HepG2 (cell line): ENCODE measurements at regions not wholly inside any gene's neighbourhood (a gene's known extent, or its start where the extent isn't known, plus 50 kb on each side); places are given as distances from the start of the nearest gene placed in this dataset.
A peak's percentile ranks its signal among the peaks of the same experiment; 100 is the strongest.

Experiments
- ATAC-seq: fragments of 200-7000 bp; cut with Tn5 transposase; 3 replicates; pipeline ENCODE4 v1.9.1; 2020; ENCODE audit warnings: mild to moderate bottlenecking, moderate library complexity
- BruUV-seq: library from RNA; stranded (reverse); fragments of 400-500 nt; replicated peaks from 2 replicates; lab custom pipeline; 2021; lab: Mats Ljungman, UMichigan
- CTCF ChIA-PET: fragments of 300-600 bp; formaldehyde crosslinking; extraction: SDS; loops from one replicate; lab custom pipeline; 2021; ENCODE audit warnings: low total read pairs, inconsistent platforms, low intra/inter-chr PET ratio; lab: Yijun Ruan, JAX
- POLR2A ChIA-PET: fragments of 350-600 bp; sonication (Branson Sonifier 250); formaldehyde crosslinking; loops from one replicate; lab custom pipeline; 2020; ENCODE audit warnings: antibody characterized with exemption, inconsistent platforms; lab: Yijun Ruan, JAX
- DNase-seq: peaks from one replicate; pipeline ENCODE4 v3.0.0-alpha.2; 2015; ENCODE audit warnings: low spot score
- FAIRE-seq: peaks from 3 replicates; lab custom pipeline; 2011; peaks lifted over from hg19 to GRCh38; lab: Jason Lieb, UNC
- H2AFZ ChIP-seq: one replicate; pipeline ENCODE4 v1.6.1; 2011; ENCODE audit warnings: low read length, inconsistent platforms
- H3K27ac ChIP-seq: fragments of 300-600 bp; 3 replicates; pipeline ENCODE4 v1.8.0; 2011; ENCODE audit warnings: mixed run types, mild to moderate bottlenecking, mixed read lengths, low read length, inconsistent platforms; ENCODE audit not compliant: insufficient read depth; ENCODE audit errors: extremely low read length
- H3K27me3 ChIP-seq, 2 experiments: fragments of 200-600 bp in 1 of 2; 2 replicates in 1 of 2; 3 replicates in 1 of 2; pipeline versions ENCODE4 v1.6.0 to v1.8.0; 2011; ENCODE audit warnings: low read length in 2 of 2, mild to moderate bottlenecking in 2 of 2, moderate library complexity in 2 of 2, inconsistent platforms in 1 of 2; ENCODE audit not compliant: insufficient read depth in 2 of 2, control insufficient read depth in 1 of 2
- H3K36me3 ChIP-seq, 2 experiments: fragments of 200-600 bp in 1 of 2; replicated peaks in 1 of 2; 2 replicates in 1 of 2; 3 replicates in 1 of 2; pipeline versions ENCODE4 v1.5.1 to v1.8.0; 2011; ENCODE audit warnings: low read length in 2 of 2, inconsistent platforms in 1 of 2; ENCODE audit not compliant: insufficient read depth in 2 of 2, control insufficient read depth in 1 of 2
- H3K4me1 ChIP-seq: 2 replicates; pipeline ENCODE4 v1.5.1; 2012; ENCODE audit warnings: low read length, inconsistent platforms; ENCODE audit not compliant: insufficient read depth
- H3K4me2 ChIP-seq: 2 replicates; pipeline ENCODE4 v1.6.0; 2011; ENCODE audit warnings: low read depth, low read length, inconsistent platforms
- H3K4me3 ChIP-seq, 3 experiments: fragments of 200-600 bp in 1 of 3; sonication (generic), shearing (Covaris generic) in 1 of 3; replicated peaks in 1 of 3; 2 replicates each; pipeline ENCODE4 v1.5.1; 2011 to 2016; ENCODE audit warnings: low read length in 3 of 3, inconsistent platforms in 2 of 3, low read depth in 2 of 3, mild to moderate bottlenecking in 2 of 3, control low read depth in 1 of 3, mixed read lengths in 1 of 3; ENCODE audit not compliant: insufficient read depth in 1 of 3
- H3K79me2 ChIP-seq: one replicate; pipeline ENCODE4 v1.6.1; 2011; ENCODE audit warnings: low read length, inconsistent platforms; ENCODE audit not compliant: insufficient read depth
- H3K9ac ChIP-seq: 2 replicates; pipeline ENCODE4 v1.6.0; 2011; ENCODE audit warnings: mild to moderate bottlenecking, low read depth, low read length, inconsistent platforms; ENCODE audit not compliant: insufficient read depth
- H3K9me3 ChIP-seq: 2 replicates; pipeline ENCODE4 v1.5.1; 2012; ENCODE audit warnings: mild to moderate bottlenecking, low read length
- H4K20me1 ChIP-seq: 2 replicates; pipeline ENCODE4 v1.6.0; 2011; ENCODE audit warnings: inconsistent platforms, mild to moderate bottlenecking, low read length, moderate library complexity; ENCODE audit not compliant: insufficient read depth
- ATF7 ChIP-seq, 2 experiments: fragments of 450-650 bp in 1 of 2; sonication (generic) in 1 of 2; formaldehyde crosslinking in 1 of 2; IDR thresholded peaks; 2 replicates each; pipeline versions ENCODE4 v1.4.0 to v1.6.1; 2016 to 2020; ENCODE audit warnings: antibody characterized with exemption in 1 of 2, mild to moderate bottlenecking in 1 of 2, missing genetic modification reagents in 1 of 2
- CREB1 ChIP-seq, 2 experiments: fragments of 450-650 bp in 1 of 2; IDR thresholded peaks; 2 replicates each; pipeline ENCODE4 v1.6.1; 2016 to 2017; ENCODE audit warnings: control low read depth in 1 of 2, mild to moderate bottlenecking in 1 of 2, missing compliant biosample characterization in 1 of 2, missing genetic modification characterization in 1 of 2
- JUN ChIP-seq: sonication (generic); formaldehyde crosslinking; IDR thresholded peaks from 2 replicates; pipeline ENCODE4 v1.4.0; 2020; ENCODE audit warnings: mild to moderate bottlenecking, missing genetic modification reagents
- KDM4B ChIP-seq: sonication (generic); formaldehyde crosslinking; IDR thresholded peaks from 2 replicates; pipeline ENCODE4 v1.4.0; 2020; ENCODE audit warnings: missing genetic modification reagents
- MEIS1 ChIP-seq: sonication (generic); formaldehyde crosslinking; IDR thresholded peaks from 2 replicates; pipeline ENCODE4 v1.9.0; 2021; ENCODE audit warnings: mild to moderate bottlenecking, missing genetic modification reagents, moderate library complexity, borderline replicate concordance
- ZBTB7A ChIP-seq: sonication (generic); formaldehyde crosslinking; IDR thresholded peaks from 2 replicates; pipeline ENCODE4 v1.8.0; 2022; ENCODE audit warnings: mild to moderate bottlenecking, missing genetic modification reagents
- ZNF230 ChIP-seq: sonication (generic); formaldehyde crosslinking; IDR thresholded peaks from 2 replicates; pipeline ENCODE4 v1.4.0; 2020; ENCODE audit warnings: mild to moderate bottlenecking, missing genetic modification reagents
- ZNF772 ChIP-seq: sonication (generic); formaldehyde crosslinking; IDR thresholded peaks from 2 replicates; pipeline ENCODE4 v1.5.0; 2020; ENCODE audit warnings: mild to moderate bottlenecking, missing genetic modification reagents
- WGBS: methylation state at CpG from one replicate; pipeline ENCODE4 v1.1.6; 2017; ENCODE audit warnings: low lambda C conversion rate; 5-methylcytosine and 5-hydroxymethylcytosine counted together
- in situ Hi-C: cut with HindIII; loops from 2 replicates; pipeline ENCODE4 v1.10.0; 2017; ENCODE audit warnings: low pct_unique_long_range_greater_than_20kb; ENCODE audit not compliant: extremely low pct_ligation_motif_present
- intact Hi-C: fragments of 100-400 bp; cut with micrococcal nuclease; formaldehyde crosslinking; loops from one replicate; pipeline ENCODE4 v1.10.0; 2022; ENCODE audit not compliant: unreplicated experiment
- TF ChIP-seq, protein P1 (sequence below): sonication (generic); formaldehyde crosslinking; IDR thresholded peaks from 2 replicates; pipeline ENCODE4 v1.5.0; 2020; ENCODE audit warnings: mild to moderate bottlenecking, low read depth, missing genetic modification reagents, borderline replicate concordance

DNA sequence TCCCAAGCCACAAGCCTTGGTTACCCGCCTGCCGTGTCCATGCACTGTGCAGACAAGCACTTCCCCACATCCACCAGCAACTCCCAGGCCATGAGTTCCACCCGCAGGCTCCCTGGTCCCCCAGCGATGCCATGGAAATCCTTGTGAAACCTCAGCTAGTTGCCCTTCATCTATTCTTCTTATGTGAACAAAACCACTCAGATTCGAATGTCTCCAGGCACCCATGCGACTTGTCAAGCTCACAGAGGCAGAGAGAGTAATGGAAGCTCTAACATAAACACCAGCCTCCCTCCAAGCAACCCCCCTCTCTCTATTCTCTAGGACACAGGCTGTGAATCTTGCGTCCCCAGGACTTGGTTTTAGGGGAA lies 182.6 kb downstream of the C16orf95 start (continued):
- no peak for TF ChIP-seq ZNF230

GRCh38 chr16:87135246-87136030 lies 181.8 kb downstream of the C16orf95 start:
- FAIRE-seq: no peak
- H3K36me3 ChIP-seq: no peaks in the 10 kb centered on the region
- no peak for ATAC-seq
- H3K9me3 ChIP-seq: no peaks in the 10 kb centered on the region
- H2AFZ ChIP-seq: no peak overlapping the region
- no peaks in the 10 kb centered on the region for H3K79me2 ChIP-seq
- ChIA-PET CTCF (no interaction called here), POLR2A (no interaction called here)
- no peaks in the 10 kb centered on the region for H4K20me1 ChIP-seq
- intact Hi-C loops: no loop called here
- DNase-seq: no peak
- in situ Hi-C loops: no loop called here
- no peak overlapping the region for H3K9ac ChIP-seq
- BruUV-seq: no TSS peak
- H3K4me2 ChIP-seq: no peak overlapping the region
- H3K4me1 ChIP-seq: peaks cover 24% of the 10 kb centered on the region
- WGBS: 41% methylated on average over 8 of the region's 9 CpGs
- H3K27me3 ChIP-seq: peaks cover 0 to 25% of the 10 kb centered on the region in 2 experiments; a peak in 3 of 5 replicates
- 0 out of 2 replicates have a peak, but pooled peaks have one; percentile 3 for TF ChIP-seq ATF7 (IDR thresholded peaks at IDR 0.05)
- no peak for TF ChIP-seq ATF7 (CRISPR knock-in tag; IDR thresholded peaks at IDR 0.05)
- peak; percentile 43; the same call in 1 of the 2 replicates for TF ChIP-seq CREB1 (IDR thresholded peaks at IDR 0.05)
- no peak for TF ChIP-seq CREB1 (CRISPR knock-in tag; IDR thresholded peaks at IDR 0.05)
- TF ChIP-seq KDM4B (CRISPR knock-in tag): no peak
- H3K4me3 ChIP-seq: no peak overlapping the region
- H3K27ac ChIP-seq: no peak overlapping the region

DNA sequence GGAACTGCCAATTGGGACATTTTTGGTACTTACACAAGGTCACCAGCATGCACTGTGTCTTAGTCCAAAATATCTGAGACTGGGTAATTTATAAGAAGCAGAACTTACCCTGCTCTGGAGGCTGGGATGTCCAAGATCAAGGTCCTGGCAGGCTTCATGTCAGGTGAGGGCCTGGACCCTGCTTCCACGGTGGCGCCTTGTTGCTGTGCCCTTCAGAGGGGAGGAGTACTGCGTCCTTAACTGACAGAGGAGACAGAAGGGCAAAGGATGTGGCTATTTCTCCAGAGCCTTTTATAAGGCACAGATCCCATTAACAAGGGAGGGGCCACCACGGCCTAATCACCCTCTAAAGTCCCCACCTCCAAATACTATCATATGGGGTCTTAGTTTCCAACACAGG lies 178.9 kb downstream of the C16orf95 start:
- Histone ChIP-seq H4K20me1 (no peaks in the 10 kb centered on the region), H3K27ac (no peak overlapping the region), H2AFZ (no peak overlapping the region), H3K36me3 (no peaks in the 10 kb centered on the region), H3K4me1 (peaks cover 6% of the 10 kb centered on the region; the same call in 1 of the 2 replicates), H3K9me3 (no peaks in the 10 kb centered on the region), H3K4me2 (no peak overlapping the region), H3K79me2 (no peaks in the 10 kb centered on the region), H3K9ac (no peak overlapping the region), H3K27me3 (peaks cover 0 to 12% of the 10 kb centered on the region in 2 experiments; a peak in 2 of 5 replicates), H3K4me3 (no peak overlapping the region)
- DNase-seq: no peak
- FAIRE-seq: no peak
- ChIA-PET CTCF (no interaction called here), POLR2A (no interaction called here)
- BruUV-seq: no TSS peak
- ATAC-seq: no peak
- WGBS: 31% methylated on average over 4 of the region's 4 CpGs
- in situ Hi-C loops: no loop called here
- TF ChIP-seq, protein P1, sequence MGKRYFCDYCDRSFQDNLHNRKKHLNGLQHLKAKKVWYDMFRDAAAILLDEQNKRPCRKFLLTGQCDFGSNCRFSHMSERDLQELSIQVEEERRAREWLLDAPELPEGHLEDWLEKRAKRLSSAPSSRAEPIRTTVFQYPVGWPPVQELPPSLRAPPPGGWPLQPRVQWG: no peak
- no peak for TF ChIP-seq ZNF772 (CRISPR knock-in tag)
- TF ChIP-seq JUN (CRISPR knock-in tag): no peak
- no peak for TF ChIP-seq ZBTB7A
- no peak for TF ChIP-seq MEIS1 (CRISPR knock-in tag)
- intact Hi-C loops: no loop called here
